HG02610 (cell line): ENCODE measurements at regions not wholly inside any gene's neighbourhood (a gene's known extent, or its start where the extent isn't known, plus 50 kb on each side); places are given as distances from the start of the nearest gene placed in this dataset.

Source experiments
- ATAC-seq: cut with Tn5 transposase; IDR thresholded peaks from one replicate; pipeline ENCODE4 v1.9.1; 2021; ENCODE audit warnings: mild to moderate bottlenecking, moderate library complexity; ENCODE audit not compliant: unreplicated experiment

- ATAC-seq = no peak
These were observed 233.7 kb upstream of the CADM1 start for GRCh38 chr11:115737875-115738274.

GRCh38 chr11:115736146-115736545 is 231.9 kb upstream of the CADM1 start:
- ATAC-seq = no peak

- ATAC-seq = no peak
These were observed 220.5 kb upstream of the CADM1 start for GRCh38 chr11:115724666-115725065.

- ATAC-seq = no peak
These were observed 218.5 kb upstream of the CADM1 start for GRCh38 chr11:115722711-115723110.

- ATAC-seq = no peak
These were observed 217.2 kb upstream of the CADM1 start for GRCh38 chr11:115721296-115721995.

- no peak for ATAC-seq
These were observed 216.5 kb upstream of the CADM1 start for GRCh38 chr11:115720602-115721245.

GRCh38 chr11:115718945-115719344 is 214.7 kb upstream of the CADM1 start:
- ATAC-seq = no peak

- ATAC-seq = no peak
These were observed 213.9 kb upstream of the CADM1 start for GRCh38 chr11:115718106-115718505.

- ATAC-seq = no peak
These were observed 212.7 kb upstream of the CADM1 start for GRCh38 chr11:115716601-115717529.

- ATAC-seq = no peak
These were observed 211.9 kb upstream of the CADM1 start for GRCh38 chr11:115716080-115716479.

GRCh38 chr11:115715251-115715770 is 211.1 kb upstream of the CADM1 start:
- no peak for ATAC-seq

GRCh38 chr11:115712296-115712695 is 208.1 kb upstream of the CADM1 start:
- no peak for ATAC-seq

- no peak for ATAC-seq
These were observed 206.8 kb upstream of the CADM1 start for GRCh38 chr11:115710980-115711379.

GRCh38 chr11:115710426-115710825 is 206.2 kb upstream of the CADM1 start:
- ATAC-seq = no peak

- ATAC-seq = no peak
These were observed 205.1 kb upstream of the CADM1 start for GRCh38 chr11:115709297-115709696.

GRCh38 chr11:115707180-115707905 is 203.1 kb upstream of the CADM1 start:
- no peak for ATAC-seq

GRCh38 chr11:115706626-115707135 is 202.5 kb upstream of the CADM1 start:
- no peak for ATAC-seq

- ATAC-seq = no peak
These were observed 201.0 kb upstream of the CADM1 start for GRCh38 chr11:115705200-115705599.

- no peak for ATAC-seq
These were observed 197.0 kb upstream of the CADM1 start for GRCh38 chr11:115700981-115701875.
